ENCODE measurements at regions not wholly inside any gene's neighbourhood (a gene's known extent, or its start where the extent isn't known, plus 50 kb on each side); places are given as distances from the start of the nearest gene placed in this dataset.

GRCh38 chr15:35827911-35828310 lies 281.9 kb upstream of the DPH6 start:
- Histone ChIP-seq H3K36me3 (replicated peaks in 1 of 2; ENCODE audit: control insufficient read depth in 1 of 2, insufficient read depth in 2 of 2, low read length in 2 of 2) (no peaks in the 10 kb centered on the region), H2AFZ (ENCODE audit: low read length) (no peak overlapping the region), H3K4me2 (ENCODE audit: low read depth, low read length) (no peak overlapping the region), H3K27me3 (ENCODE audit: control insufficient read depth in 1 of 2, insufficient read depth in 2 of 2, low read length in 2 of 2) (peaks cover 0 to 1% of the 10 kb centered on the region in 2 experiments; a peak in 1 of 5 replicates), H3K79me2 (ENCODE audit: insufficient read depth, low read length) (no peaks in the 10 kb centered on the region), H3K9me3 (ENCODE audit: low read length) (no peaks in the 10 kb centered on the region), H3K27ac (ENCODE audit: extremely low read length, insufficient read depth, low read length) (no peak overlapping the region), H4K20me1 (ENCODE audit: insufficient read depth, low read length) (no peaks in the 10 kb centered on the region), H3K9ac (ENCODE audit: insufficient read depth, low read depth, low read length) (no peak overlapping the region), H3K4me1 (ENCODE audit: insufficient read depth, low read length) (no peaks in the 10 kb centered on the region), H3K4me3 (replicated peaks in 1 of 3; ENCODE audit: insufficient read depth in 1 of 3, low read depth in 2 of 3, low read length in 3 of 3) (no peak overlapping the region)
- 0% methylated on average over 3 of the region's 3 CpGs for WGBS (ENCODE audit: low lambda C conversion rate)
- in situ Hi-C loops (cut with HindIII; ENCODE audit: extremely low pct_ligation_motif_present, low pct_unique_long_range_greater_than_20kb), result no loop called here
- BruUV-seq (replicated peaks), result no TSS peak
- ATAC-seq, result no peak
- POLR2A ChIA-PET, result no interaction called here
- DNase-seq (ENCODE audit: low spot score), result no peak
- CTCF ChIA-PET (ENCODE audit: low intra/inter-chr PET ratio, low total read pairs), result no interaction called here
- FAIRE-seq, result no peak
- no peak for TF ChIP-seq HDAC2 (CRISPR knock-in tag; IDR thresholded peaks at IDR 0.05)
- no peak for TF ChIP-seq ONECUT2 (CRISPR knock-in tag; IDR thresholded peaks at IDR 0.05)
- no peak for TF ChIP-seq ARID5B (CRISPR knock-in tag; IDR thresholded peaks at IDR 0.05)
- no peak for TF ChIP-seq KIAA2018 (CRISPR knock-in tag; IDR thresholded peaks at IDR 0.05; ENCODE audit: borderline replicate concordance)
- intact Hi-C loops (cut with micrococcal nuclease; ENCODE audit: unreplicated experiment), result no loop called here

Measured in HepG2 (cell line).